HPDE6-E6E7 (cell line): ENCODE measurements at regions not wholly inside any gene's neighbourhood (a gene's known extent, or its start where the extent isn't known, plus 50 kb on each side); places are given as distances from the start of the nearest gene placed in this dataset.

ENCODE experiments used
- DNase-seq: peaks from one replicate; pipeline ENCODE4 v3.0.0; 2011; ENCODE audit warnings: missing footprints; ENCODE audit errors: extremely low spot score

DNA sequence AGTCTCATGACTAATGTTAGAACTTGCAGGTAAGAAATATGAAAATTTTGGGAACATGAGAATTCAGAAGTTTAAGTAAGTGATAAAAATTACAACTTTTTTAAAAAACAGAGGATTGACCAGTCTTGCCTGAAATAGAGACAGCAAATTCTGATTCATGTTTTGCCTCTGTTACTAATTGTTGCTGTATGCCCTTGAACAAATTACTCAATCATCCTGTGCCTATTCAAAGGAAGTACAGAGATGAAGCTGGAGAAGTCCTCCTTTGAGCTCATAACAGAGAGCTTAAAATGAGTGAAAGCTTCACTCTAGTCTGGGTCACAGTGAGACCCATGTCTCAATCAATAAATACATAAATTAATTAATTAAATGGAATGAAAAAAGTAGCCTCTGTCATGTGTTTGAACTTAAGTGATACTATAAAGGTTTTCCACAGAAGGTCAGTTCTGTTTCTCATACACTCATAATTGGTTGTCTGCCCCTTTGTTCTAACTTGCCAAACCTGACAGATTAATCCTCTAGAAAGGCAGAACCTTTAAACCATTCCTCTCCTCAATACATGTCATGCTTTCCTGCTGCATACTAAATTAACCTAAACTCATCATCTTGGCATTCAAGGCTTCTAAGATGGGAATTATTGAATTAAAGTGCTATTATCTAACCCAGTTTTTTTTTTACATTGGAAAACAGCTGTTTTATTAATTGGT lies 374.6 kb upstream of the LRATD1 start:
- peak; percentile 3 for DNase-seq

DNA sequence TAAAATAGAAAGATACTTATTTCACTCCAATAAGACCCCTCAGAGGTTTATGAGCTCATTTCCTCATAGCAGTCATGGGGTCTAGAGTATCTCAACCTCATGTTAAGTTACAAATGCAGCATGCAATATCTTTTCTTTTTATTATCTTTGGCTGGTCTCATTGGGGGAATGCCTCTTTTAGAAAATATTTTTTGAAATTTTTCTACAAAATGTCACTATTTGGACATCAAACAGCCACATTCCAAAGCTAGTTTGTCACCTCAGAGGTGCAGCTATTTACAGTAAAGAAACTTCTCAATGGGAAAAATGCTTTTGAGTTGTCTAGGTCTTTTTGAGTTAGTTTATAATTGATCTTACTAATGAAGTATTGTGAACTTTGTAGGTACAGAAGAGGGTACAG lies 370.7 kb upstream of the LRATD1 start:
- no peak for DNase-seq

DNA sequence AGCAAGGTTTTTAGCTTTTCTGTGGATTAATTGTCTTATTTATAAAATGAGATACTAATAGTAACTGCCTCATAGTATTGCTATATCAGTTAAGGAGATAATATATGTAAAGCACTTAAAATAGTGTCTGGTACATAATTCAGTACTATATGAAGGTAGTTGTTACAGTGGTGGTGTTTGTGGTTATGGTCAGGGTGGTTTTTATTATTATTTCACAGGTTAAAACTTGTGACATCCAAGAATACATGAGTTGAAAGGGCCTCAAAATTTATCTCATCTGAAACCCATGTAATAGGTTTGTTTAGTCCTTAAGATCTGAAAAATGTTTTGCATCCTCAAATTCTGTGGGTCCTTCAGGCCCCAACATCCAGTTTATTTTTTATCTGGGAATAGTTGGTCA lies 369.5 kb upstream of the LRATD1 start:
- no peak for DNase-seq

- no peak for DNase-seq
Measured at GRCh38 chr2:14270036-14270582, 362.4 kb upstream of the LRATD1 start.

DNA sequence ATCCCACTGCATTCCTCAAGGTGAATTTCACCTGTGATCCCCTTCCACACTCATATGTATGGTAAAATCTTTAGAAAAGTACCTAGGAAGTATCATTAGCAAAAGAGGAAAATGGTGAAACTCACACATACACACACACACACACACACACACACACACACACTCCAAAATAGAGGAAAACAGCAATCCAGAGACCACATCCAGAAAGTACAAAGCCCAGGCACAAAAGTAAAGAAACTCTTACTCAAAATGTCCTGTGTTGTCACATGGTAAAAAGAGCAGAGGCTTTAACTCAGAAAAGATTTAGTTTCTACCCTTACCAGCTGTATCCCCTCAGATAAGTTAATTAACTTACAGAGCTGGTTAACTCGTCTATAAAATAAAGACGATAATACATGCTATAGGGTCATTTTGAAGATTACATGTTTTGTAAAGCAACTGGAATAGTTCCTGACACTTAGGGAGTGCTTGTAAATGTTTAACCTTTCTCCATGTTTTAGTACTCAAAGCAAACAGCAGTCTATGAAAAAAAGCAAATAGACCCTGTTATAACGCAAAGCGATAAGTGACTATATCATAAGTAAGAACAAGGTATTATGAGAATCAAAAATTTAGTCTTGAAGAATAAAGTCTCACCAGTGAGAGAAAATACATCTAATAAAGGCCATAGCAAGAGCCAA lies 360.0 kb upstream of the LRATD1 start:
- no peak for DNase-seq

GRCh38 chr2:14273650-14274049 lies 358.9 kb upstream of the LRATD1 start:
- DNase-seq = no peak

DNA sequence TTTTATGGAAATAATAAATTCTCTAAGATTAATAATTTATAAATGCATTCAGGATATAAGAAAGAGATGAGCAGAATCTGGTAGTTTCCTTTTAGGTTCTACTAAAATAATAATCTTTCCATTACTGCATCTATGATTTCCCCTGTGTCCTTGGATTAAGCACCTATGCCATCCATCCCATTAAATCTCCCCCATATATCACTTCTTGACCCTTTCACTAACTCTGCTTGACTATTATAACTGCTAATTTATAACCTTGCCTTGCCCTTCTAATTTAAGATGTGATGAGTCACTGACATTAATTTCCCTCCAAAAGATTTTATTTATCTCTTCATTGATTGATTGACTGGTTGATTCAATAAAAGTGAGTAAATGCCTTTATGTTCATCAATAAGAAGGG lies 348.3 kb upstream of the LRATD1 start:
- no peak for DNase-seq

- DNase-seq = no peak
Measured at GRCh38 chr2:14285812-14286211, 346.7 kb upstream of the LRATD1 start.

- peak; percentile 95 for DNase-seq
Measured at GRCh38 chr2:14288016-14288415, 344.5 kb upstream of the LRATD1 start.

GRCh38 chr2:14292964-14293363 lies 339.6 kb upstream of the LRATD1 start:
- DNase-seq = no peak

- DNase-seq = peak; percentile 77
Measured at GRCh38 chr2:14297340-14297739, 335.2 kb upstream of the LRATD1 start.

DNA sequence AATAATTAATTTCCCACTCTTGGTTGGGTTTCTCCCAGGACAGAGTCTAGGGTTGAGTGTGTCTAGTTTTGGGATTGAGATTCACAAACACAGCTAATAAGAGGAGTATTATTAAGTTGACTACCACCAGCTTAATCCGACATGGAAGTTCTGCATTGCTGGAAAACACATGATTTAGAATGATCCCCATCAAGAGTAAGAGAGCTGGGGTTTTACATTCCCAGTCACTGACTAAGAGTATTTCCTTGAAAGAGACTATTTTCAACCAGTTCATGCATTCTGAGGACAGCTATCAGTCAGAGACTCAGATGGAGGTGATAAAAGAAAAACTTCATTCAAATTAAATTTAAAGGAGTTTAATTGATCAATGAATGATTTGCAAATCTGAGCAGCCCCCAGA lies 334.6 kb upstream of the LRATD1 start:
- no peak for DNase-seq

- DNase-seq = no peak
Measured at GRCh38 chr2:14301331-14301730, 331.2 kb upstream of the LRATD1 start.

DNA sequence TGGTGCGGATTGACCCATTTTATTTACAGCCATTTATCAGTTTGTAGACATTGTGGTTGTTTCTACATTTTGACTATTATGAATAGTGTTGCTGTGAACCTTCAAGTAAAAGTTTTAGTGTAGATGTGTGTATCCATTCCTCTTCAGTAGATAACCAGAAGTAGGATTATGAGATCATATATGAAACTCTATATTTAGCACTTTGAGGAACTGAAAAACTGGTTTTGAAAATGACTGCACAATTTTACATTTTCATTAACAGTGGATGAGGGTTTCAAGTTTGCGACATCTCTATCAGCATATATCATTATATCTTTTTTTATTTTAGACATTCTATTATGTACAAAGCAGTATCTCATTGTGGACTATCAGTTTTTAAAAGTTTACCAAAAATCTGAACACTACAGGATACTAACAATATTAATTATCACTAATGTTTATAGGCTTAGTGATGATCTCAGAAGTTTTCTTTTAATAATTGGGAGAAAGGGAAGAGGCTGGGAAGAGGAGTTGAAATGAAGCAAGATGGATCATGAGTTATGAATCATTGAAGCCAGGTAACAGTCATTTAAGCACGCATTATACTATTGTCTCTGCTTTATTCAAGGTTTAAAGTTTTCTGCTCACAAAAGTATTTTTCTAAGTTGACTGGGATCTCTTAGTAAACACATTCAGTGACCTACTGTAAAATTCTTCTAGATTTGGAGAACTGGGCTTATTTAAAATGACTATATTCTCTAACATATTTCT lies 329.0 kb upstream of the LRATD1 start:
- no peak for DNase-seq

DNA sequence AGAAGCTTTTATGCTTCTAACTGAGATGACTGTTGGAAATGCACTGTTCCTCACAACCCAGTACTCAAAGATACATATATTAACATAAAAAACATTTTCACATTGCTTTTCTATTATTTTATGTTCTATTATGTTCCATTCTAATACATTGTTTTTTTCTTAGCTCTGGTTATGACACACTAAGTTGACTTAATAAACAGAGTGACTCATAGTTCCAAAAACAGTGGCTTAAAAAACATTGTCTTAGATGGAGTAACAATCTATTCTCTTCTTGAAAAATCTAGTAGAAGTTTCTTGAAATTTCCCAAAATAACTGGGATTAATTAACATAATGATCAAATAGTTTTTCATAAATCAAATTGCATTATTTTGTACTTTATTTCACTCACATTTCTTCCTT lies 328.2 kb upstream of the LRATD1 start:
- DNase-seq = no peak

DNA sequence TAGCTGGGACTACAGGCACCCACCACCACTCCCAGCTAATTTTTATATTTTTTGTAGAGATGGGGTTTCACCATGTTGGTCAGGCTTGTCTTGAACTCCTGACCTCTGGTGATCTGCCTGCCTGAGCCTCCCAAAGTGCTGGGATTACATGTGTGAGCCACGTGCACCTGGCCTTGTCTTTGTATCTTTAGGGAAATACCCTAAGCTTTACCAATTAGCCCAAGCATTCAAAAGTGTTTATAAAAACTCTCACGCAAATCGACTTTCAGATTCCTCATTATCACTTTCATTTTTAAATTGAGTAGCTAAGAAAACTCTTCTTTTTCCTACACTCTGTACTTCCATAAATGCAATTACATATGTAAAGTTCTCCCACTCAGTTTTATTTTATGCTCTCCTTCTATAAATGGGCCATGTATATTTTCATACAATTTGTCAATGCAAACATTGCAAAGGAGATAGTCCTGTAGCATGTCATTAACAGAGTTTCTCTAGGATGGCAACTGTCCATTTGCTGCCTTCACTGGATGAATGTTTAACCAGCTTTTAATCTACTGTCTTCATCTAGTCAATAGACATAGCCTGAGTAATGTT lies 326.2 kb upstream of the LRATD1 start:
- DNase-seq = no peak

GRCh38 chr2:14313341-14313740 lies 319.2 kb upstream of the LRATD1 start:
- DNase-seq = no peak

DNA sequence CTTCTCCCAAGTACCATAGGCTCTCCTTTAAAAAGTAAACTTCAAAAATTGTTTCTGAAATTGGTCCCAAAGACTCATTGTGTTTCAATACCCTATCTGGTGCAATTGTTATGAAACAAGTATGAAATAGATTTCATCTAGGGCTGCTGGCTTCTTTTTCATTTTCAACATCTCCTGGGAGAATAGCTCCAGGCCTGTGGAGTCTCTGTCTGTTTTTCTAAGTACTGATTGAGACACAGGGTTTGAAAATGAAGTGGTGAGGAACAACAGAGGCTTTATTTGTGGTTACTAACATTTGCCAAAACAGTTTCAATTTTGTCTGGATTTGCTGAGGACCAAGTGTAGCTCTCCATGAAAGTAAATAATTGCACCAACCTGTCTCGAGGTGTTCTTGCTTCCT lies 315.9 kb upstream of the LRATD1 start:
- no peak for DNase-seq

GRCh38 chr2:14321357-14321756 lies 311.2 kb upstream of the LRATD1 start:
- DNase-seq = no peak

DNA sequence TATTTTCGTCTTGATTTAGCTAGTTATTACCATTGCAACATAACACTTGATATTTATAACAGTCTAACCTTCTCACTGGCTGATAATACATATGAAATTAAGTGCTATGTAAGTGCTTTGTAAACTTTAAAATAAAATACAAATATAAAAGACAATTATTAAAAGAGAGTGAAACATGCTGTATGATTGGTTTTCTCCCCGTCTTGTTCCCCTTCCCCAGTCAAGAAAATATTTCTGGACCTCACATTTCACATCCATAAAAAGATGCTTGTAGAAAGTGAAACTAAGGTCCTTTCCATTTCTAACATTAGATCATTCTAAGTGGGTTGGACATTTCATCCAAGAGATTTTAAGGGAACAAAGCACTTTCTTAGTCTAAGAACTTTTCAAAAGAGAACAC lies 310.2 kb upstream of the LRATD1 start:
- DNase-seq = no peak

DNA sequence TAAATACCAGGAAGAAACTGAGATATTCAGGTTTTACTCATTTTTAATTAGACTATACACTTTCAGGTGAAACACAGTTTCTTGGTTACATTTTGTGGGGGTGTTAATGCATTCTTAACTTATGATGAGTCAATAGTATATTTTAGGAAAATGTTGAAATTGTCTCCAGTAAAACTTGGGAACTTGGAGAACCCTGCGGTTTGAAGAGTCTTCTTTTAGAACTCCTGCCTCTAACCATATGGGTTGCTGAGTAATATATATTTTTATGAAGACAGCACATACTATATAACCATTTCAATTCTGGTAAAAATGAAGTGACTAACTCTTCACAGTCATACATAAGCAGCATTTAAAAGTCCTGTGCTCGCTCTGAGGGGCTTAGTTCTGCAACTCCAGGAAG lies 308.2 kb upstream of the LRATD1 start:
- no peak for DNase-seq

DNA sequence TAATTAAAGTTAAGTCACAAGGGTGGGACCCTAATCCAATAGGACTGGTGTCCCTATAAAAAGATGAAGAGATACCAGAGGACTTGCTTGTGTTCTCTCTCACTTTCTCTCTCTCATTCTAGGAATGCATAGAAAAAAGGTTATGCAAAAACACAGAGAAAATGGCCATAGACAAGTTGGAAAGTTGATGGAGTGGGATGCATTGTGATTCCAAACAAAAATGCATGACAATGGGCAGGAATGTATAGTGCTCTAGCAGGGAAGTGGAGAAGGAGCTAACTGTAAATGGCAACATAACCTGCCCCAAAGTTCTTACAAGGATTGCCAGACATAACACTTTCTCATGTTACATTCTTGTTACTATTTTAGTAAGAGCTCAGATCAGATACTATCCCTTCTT lies 301.6 kb upstream of the LRATD1 start:
- DNase-seq = no peak
